Rectal smooth muscle tissue (tissue), 1 donor: ENCODE measurements at regions not wholly inside any gene's neighbourhood (a gene's known extent, or its start where the extent isn't known, plus 50 kb on each side); places are given as distances from the start of the nearest gene placed in this dataset.
"Not testable (repeated sequence)": the region's sequence is repeated elsewhere in the genome, so short reads cannot be mapped to it uniquely, and the experiment has no call there.

Experiments
- H3K27ac ChIP-seq: one replicate; pipeline ENCODE4 v1.7.0; 2013; ENCODE audit warnings: low read depth, low read length, inconsistent platforms
- H3K27me3 ChIP-seq: one replicate; pipeline ENCODE4 v1.7.0; 2013; ENCODE audit warnings: low read length; ENCODE audit not compliant: control insufficient read depth, insufficient read depth
- H3K36me3 ChIP-seq: one replicate; pipeline ENCODE4 v1.7.0; 2013; ENCODE audit warnings: low read length; ENCODE audit not compliant: control insufficient read depth, insufficient read depth
- H3K4me1 ChIP-seq: one replicate; pipeline ENCODE4 v1.7.0; 2013; ENCODE audit warnings: low read length; ENCODE audit not compliant: control insufficient read depth, insufficient read depth
- H3K4me3 ChIP-seq: one replicate; pipeline ENCODE4 v1.7.0; 2013; ENCODE audit warnings: low read length
- H3K9ac ChIP-seq: one replicate; pipeline ENCODE4 v1.7.0; 2013; ENCODE audit warnings: low read length

GRCh38 chr1:101363891-101364318 is 127.1 kb downstream of the S1PR1 start:
- peaks cover 3% of the 10 kb centered on the region for H3K4me1 ChIP-seq
- no peak overlapping the region for H3K27ac ChIP-seq
- no peak overlapping the region for H3K9ac ChIP-seq
- H3K36me3 ChIP-seq = no peaks in the 10 kb centered on the region
- no peak overlapping the region for H3K4me3 ChIP-seq
- no peaks in the 10 kb centered on the region for H3K27me3 ChIP-seq

DNA sequence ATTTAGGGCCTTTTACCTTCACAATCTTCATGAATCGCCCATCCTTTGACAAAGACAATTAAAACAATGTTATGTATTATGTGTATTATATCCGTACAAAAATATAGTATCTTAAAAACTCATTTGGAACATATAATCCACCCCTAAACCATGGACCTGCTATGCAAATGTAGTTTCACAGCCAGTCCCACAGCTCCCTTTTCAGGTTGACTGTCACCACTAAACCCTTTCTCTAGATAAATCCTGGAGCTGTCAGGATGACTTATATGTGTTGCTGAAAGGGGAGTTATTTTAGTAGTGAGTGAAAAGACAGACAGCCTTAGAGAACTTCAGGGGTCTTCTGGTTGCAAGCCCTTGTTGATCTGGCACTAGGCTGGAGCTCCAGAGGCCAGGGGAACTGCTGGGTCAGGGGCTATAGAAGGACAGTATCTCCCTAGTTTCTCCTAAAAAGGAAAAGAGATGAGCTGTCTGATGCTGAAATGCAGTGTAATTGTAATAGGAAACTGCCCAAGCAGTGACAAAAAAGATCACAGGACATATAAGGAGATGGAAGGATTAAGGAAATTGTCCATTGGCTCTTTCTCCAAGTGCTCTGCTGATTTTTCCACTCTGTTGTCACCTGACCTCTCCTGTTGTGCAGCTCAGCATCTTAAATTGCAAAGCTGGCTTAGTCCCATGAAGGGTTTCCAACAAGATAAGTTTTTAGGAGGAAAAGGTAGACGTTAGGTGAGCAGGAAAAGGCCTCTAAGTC is 127.7 kb downstream of the S1PR1 start:
- Histone ChIP-seq H3K4me3 (no peak overlapping the region), H3K4me1 (peaks cover 3% of the 10 kb centered on the region), H3K27me3 (no peaks in the 10 kb centered on the region), H3K36me3 (no peaks in the 10 kb centered on the region), H3K27ac (no peak overlapping the region), H3K9ac (no peak overlapping the region)

- Histone ChIP-seq H3K27me3 (no peaks in the 10 kb centered on the region), H3K4me3 (no peak overlapping the region), H3K9ac (no peak overlapping the region), H3K27ac (no peak overlapping the region), H3K4me1 (peaks cover 3% of the 10 kb centered on the region), H3K36me3 (no peaks in the 10 kb centered on the region)
Observed at GRCh38 chr1:101365186-101365585, 128.4 kb downstream of the S1PR1 start.

GRCh38 chr1:101365878-101366277 is 129.1 kb downstream of the S1PR1 start:
- H3K27ac ChIP-seq = no peak overlapping the region

GRCh38 chr1:101366513-101367215 is 129.8 kb downstream of the S1PR1 start:
- Histone ChIP-seq H3K27me3 (no peaks in the 10 kb centered on the region), H3K4me3 (no peak overlapping the region), H3K4me1 (peaks cover 3% of the 10 kb centered on the region), H3K36me3 (no peaks in the 10 kb centered on the region), H3K27ac (no peak overlapping the region), H3K9ac (no peak overlapping the region)

More at GRCh38 chr1:101365878-101366277, 129.1 kb downstream of the S1PR1 start:
- H3K27me3 ChIP-seq = no peaks in the 10 kb centered on the region
- no peak overlapping the region for H3K9ac ChIP-seq
- no peak overlapping the region for H3K4me3 ChIP-seq
- no peaks in the 10 kb centered on the region for H3K36me3 ChIP-seq
- peaks cover 3% of the 10 kb centered on the region for H3K4me1 ChIP-seq

DNA sequence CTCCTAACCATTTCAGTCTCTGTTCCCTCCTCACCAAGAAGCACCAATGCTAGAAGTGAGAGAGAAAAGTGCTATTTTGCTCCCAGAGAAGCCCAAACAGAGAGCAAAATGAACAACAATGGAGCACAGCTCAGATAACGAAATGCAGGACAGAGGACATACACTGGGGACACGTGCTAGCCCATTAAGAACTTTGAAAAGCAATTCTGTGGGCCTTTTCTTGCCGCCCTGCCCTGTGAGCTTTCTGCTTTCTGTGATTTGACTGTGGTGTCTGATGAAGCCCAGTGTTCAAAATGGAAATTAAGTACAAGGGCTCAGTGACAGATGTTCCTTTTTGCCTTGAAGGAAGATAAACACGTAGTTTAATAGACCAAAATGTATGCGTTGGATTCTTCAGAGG is 130.8 kb downstream of the S1PR1 start:
- H3K4me3 ChIP-seq = no peak overlapping the region
- no peak overlapping the region for H3K27ac ChIP-seq
- no peaks in the 10 kb centered on the region for H3K27me3 ChIP-seq
- H3K9ac ChIP-seq = no peak overlapping the region
- no peaks in the 10 kb centered on the region for H3K36me3 ChIP-seq
- peaks cover 3% of the 10 kb centered on the region for H3K4me1 ChIP-seq

DNA sequence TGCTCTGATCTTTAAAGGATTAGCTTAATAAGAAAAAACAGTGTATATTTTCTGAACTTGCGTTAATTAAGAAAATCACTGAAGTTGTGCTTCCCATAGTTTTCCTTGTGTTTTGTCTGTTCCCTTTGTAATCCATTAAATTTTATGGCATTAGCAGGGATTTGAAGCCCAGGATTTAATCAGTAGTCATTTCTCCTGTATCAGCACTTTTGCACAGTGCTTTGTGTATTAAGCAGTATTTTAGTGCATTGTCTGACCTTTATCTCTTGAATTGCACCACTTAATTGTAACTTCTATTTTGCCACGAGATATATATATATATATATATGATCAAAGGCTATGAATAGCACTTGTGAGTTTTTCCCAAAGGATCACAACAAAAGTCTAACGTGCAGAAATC is 133.7 kb downstream of the S1PR1 start:
- Histone ChIP-seq H3K27me3 (no peaks in the 10 kb centered on the region), H3K27ac (no peak overlapping the region), H3K9ac (no peak overlapping the region), H3K36me3 (no peaks in the 10 kb centered on the region), H3K4me1 (peaks cover 3% of the 10 kb centered on the region), H3K4me3 (no peak overlapping the region)

- Histone ChIP-seq H3K27ac (no peak overlapping the region), H3K36me3 (no peaks in the 10 kb centered on the region)
Observed at GRCh38 chr1:101371259-101371658, 134.4 kb downstream of the S1PR1 start.

GRCh38 chr1:101373570-101373969 is 136.8 kb downstream of the S1PR1 start:
- Histone ChIP-seq H3K4me3 (no peak overlapping the region), H3K27ac (no peak overlapping the region), H3K4me1 (no peaks in the 10 kb centered on the region), H3K9ac (no peak overlapping the region), H3K27me3 (no peaks in the 10 kb centered on the region), H3K36me3 (no peaks in the 10 kb centered on the region)

More at GRCh38 chr1:101371259-101371658, 134.4 kb downstream of the S1PR1 start:
- peaks cover 3% of the 10 kb centered on the region for H3K4me1 ChIP-seq
- no peak overlapping the region for H3K9ac ChIP-seq
- no peak overlapping the region for H3K4me3 ChIP-seq
- H3K27me3 ChIP-seq = no peaks in the 10 kb centered on the region

- H3K36me3 ChIP-seq, H3K27me3 ChIP-seq, H3K27ac ChIP-seq, H3K9ac ChIP-seq, H3K4me3 ChIP-seq, H3K4me1 ChIP-seq: not testable (repeated sequence)
Observed at GRCh38 chr1:101375448-101375847, 138.6 kb downstream of the S1PR1 start.

DNA sequence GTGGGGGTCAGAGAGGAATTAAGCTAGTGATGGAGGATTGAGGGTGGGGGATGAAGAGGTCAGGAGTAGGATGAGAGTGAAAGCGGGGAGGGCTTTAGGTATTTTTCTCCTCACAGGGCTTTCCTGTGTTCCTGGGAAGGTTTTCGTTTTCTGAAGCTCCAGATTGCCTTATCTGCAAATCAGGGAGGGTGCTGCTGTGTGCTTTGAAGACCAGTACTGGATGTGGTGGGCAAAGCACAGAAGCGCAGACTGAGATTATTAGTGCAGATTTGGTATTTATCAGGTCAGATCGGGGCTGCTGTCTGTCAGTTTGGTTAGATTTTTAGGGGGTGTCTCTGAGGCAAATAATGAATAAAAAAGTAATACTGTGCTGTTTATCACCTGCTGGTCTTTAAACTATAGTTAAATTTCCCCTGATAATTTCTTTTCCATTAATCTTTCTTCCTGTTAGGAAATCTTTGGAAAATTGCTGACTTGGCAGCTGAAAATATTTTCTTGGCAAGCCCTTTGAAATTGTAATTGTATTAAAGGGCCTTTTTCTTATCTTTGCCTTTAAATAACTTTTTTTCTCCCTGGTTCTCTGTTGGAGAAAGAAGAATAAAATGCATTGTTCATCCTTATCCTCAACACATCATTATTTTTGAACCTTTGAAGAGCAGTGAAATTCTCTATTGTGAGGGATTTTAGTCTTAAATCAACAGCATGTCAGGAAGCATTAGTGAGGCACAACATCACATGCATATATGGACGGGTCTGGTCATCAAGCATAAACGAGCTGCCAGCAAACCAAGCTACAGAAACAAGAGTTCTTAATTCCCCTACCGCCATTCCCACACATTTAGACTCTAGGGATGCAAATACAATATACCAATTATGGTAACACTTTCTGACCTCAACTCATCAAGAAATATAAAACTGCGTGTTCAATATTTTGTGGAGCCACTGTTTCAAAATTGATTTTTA is 139.6 kb downstream of the S1PR1 start:
- Histone ChIP-seq H3K36me3 (no peaks in the 10 kb centered on the region), H3K4me3 (no peak overlapping the region), H3K9ac (no peak overlapping the region), H3K27me3 (no peaks in the 10 kb centered on the region), H3K27ac (no peak overlapping the region), H3K4me1 (no peaks in the 10 kb centered on the region)
